ENCODE measurements at regions not wholly inside any gene's neighbourhood (a gene's known extent, or its start where the extent isn't known, plus 50 kb on each side); places are given as distances from the start of the nearest gene placed in this dataset.

GRCh38 chr9:88819476-88819875 is 171.8 kb upstream of the S1PR3 start:
- H2AFZ ChIP-seq (ENCODE audit: low read length) = no peak overlapping the region
- no peak overlapping the region for H3K4me3 ChIP-seq (ENCODE audit: low read depth, low read length, poor library complexity, severe bottlenecking)
- TF ChIP-seq EZH2 (IDR thresholded peaks at IDR 0.05; ENCODE audit: borderline replicate concordance, low read length) (no peak), CTCF (IDR thresholded peaks at IDR 0.05; ENCODE audit: low read length) (no peak)
- H3F3A ChIP-seq (ENCODE audit: insufficient read depth, low read length) = no peaks in the 10 kb centered on the region
- H3K79me2 ChIP-seq (ENCODE audit: insufficient read depth, low read length) = no peaks in the 10 kb centered on the region
- no peaks in the 10 kb centered on the region for H4K20me1 ChIP-seq (ENCODE audit: insufficient read depth, low read length)
- H3K9ac ChIP-seq (ENCODE audit: low read length) = no peak overlapping the region
- H3K27ac ChIP-seq (ENCODE audit: low read depth, low read length, poor library complexity, severe bottlenecking) = no peak overlapping the region
- H3K36me3 ChIP-seq (ENCODE audit: insufficient read depth, low read length) = no peaks in the 10 kb centered on the region; the same call in 1 of the 2 replicates
- no peak overlapping the region for H3K4me2 ChIP-seq (ENCODE audit: low read length)
- no peaks in the 10 kb centered on the region for H3K27me3 ChIP-seq (ENCODE audit: insufficient read depth, low read length)
- no peaks in the 10 kb centered on the region for H3K9me2 ChIP-seq (ENCODE audit: low read depth, low read length)
- no peaks in the 10 kb centered on the region for H3K9me3 ChIP-seq (ENCODE audit: low read length)
- H3K4me1 ChIP-seq (ENCODE audit: insufficient read depth, low read length, severe bottlenecking) = no peaks in the 10 kb centered on the region

DNA sequence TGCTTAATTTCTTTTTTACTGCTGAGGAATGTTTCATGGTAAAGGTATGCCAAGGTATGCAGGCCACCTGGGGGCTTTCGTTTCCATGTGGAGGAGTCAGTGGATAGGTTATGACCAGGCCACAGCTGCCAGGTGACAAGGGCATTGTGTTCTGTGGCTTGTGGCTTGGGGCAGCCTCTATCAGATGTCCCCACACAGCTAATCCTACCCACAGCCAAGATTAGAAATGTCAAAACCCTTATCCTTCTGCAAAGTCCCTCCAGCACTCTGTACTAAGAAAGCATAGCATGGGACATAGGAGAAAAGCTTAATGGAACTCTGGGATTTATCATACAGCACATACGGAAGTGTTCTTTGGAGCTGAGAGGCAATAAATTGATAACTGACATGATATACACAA is 171.2 kb upstream of the S1PR3 start:
- H3K27ac ChIP-seq (ENCODE audit: low read depth, low read length, poor library complexity, severe bottlenecking) = no peak overlapping the region
- H4K20me1 ChIP-seq (ENCODE audit: insufficient read depth, low read length) = no peaks in the 10 kb centered on the region
- H3K36me3 ChIP-seq (ENCODE audit: insufficient read depth, low read length) = no peaks in the 10 kb centered on the region; the same call in 1 of the 2 replicates
- TF ChIP-seq EZH2 (IDR thresholded peaks at IDR 0.05; ENCODE audit: borderline replicate concordance, low read length) = no peak
- TF ChIP-seq CTCF (IDR thresholded peaks at IDR 0.05; ENCODE audit: low read length) = no peak
- H3K4me3 ChIP-seq (ENCODE audit: low read depth, low read length, poor library complexity, severe bottlenecking) = no peak overlapping the region
- no peaks in the 10 kb centered on the region for H3K9me2 ChIP-seq (ENCODE audit: low read depth, low read length)
- no peak overlapping the region for H3K4me2 ChIP-seq (ENCODE audit: low read length)
- no peaks in the 10 kb centered on the region for H3K79me2 ChIP-seq (ENCODE audit: insufficient read depth, low read length)
- H3K4me1 ChIP-seq (ENCODE audit: insufficient read depth, low read length, severe bottlenecking) = no peaks in the 10 kb centered on the region
- no peak overlapping the region for H2AFZ ChIP-seq (ENCODE audit: low read length)
- no peak overlapping the region for H3K9ac ChIP-seq (ENCODE audit: low read length)
- H3K27me3 ChIP-seq (ENCODE audit: insufficient read depth, low read length) = peaks cover 2% of the 10 kb centered on the region; the same call in 1 of the 2 replicates
- H3F3A ChIP-seq (ENCODE audit: insufficient read depth, low read length) = no peaks in the 10 kb centered on the region
- H3K9me3 ChIP-seq (ENCODE audit: low read length) = no peaks in the 10 kb centered on the region

- peaks cover 6% of the 10 kb centered on the region; the same call in 1 of the 2 replicates for H3K27me3 ChIP-seq (ENCODE audit: insufficient read depth, low read length)
- no peak overlapping the region for H3K4me3 ChIP-seq (ENCODE audit: low read depth, low read length, poor library complexity, severe bottlenecking)
- H3K27ac ChIP-seq (ENCODE audit: low read depth, low read length, poor library complexity, severe bottlenecking) = no peak overlapping the region
- no peaks in the 10 kb centered on the region for H3K4me1 ChIP-seq (ENCODE audit: insufficient read depth, low read length, severe bottlenecking)
- H2AFZ ChIP-seq (ENCODE audit: low read length) = no peak overlapping the region
- H4K20me1 ChIP-seq (ENCODE audit: insufficient read depth, low read length) = no peaks in the 10 kb centered on the region
- H3K9me3 ChIP-seq (ENCODE audit: low read length) = no peaks in the 10 kb centered on the region
- no peaks in the 10 kb centered on the region; the same call in 1 of the 2 replicates for H3K36me3 ChIP-seq (ENCODE audit: insufficient read depth, low read length)
- H3K79me2 ChIP-seq (ENCODE audit: insufficient read depth, low read length) = no peaks in the 10 kb centered on the region
- no peaks in the 10 kb centered on the region for H3F3A ChIP-seq (ENCODE audit: insufficient read depth, low read length)
- no peak overlapping the region for H3K9ac ChIP-seq (ENCODE audit: low read length)
- no peak overlapping the region for H3K4me2 ChIP-seq (ENCODE audit: low read length)
- no peaks in the 10 kb centered on the region for H3K9me2 ChIP-seq (ENCODE audit: low read depth, low read length)
- TF ChIP-seq EZH2 (IDR thresholded peaks at IDR 0.05; ENCODE audit: borderline replicate concordance, low read length) = no peak
- no peak for TF ChIP-seq CTCF (IDR thresholded peaks at IDR 0.05; ENCODE audit: low read length)
Observed at GRCh38 chr9:88821033-88821745, 170.1 kb upstream of the S1PR3 start.

Data from OCI-LY1 (cell line).